Left lung (tissue), 4 donors: ENCODE measurements at regions not wholly inside any gene's neighbourhood (a gene's known extent, or its start where the extent isn't known, plus 50 kb on each side); places are given as distances from the start of the nearest gene placed in this dataset.
"Not testable (repeated sequence)": the region's sequence is repeated elsewhere in the genome, so short reads cannot be mapped to it uniquely, and the experiment has no call there.

Experiments used
- ATAC-seq: fragments of 200-7000 bp; cut with Tn5 transposase; one replicate; pipeline ENCODE4 v1.9.1; 2020; ENCODE audit warnings: moderate library complexity
- DNase-seq, 4 donors: peaks; one replicate each; pipeline ENCODE4 v3.0.0-alpha.2; 2013 to 2020
- H3K27ac ChIP-seq, 2 donors: fragments of 200-600 bp; sonication (generic) in 1 of 2; one replicate each; pipeline versions ENCODE4 v1.5.0 to v1.8.0; 2020 to 2021
- H3K27me3 ChIP-seq, 2 donors: fragments of 200-600 bp; sonication (generic) in 1 of 2; one replicate each; pipeline versions ENCODE4 v1.5.0 to v1.8.0; 2020 to 2021
- H3K36me3 ChIP-seq, 2 donors: fragments of 200-600 bp; sonication (generic) in 1 of 2; one replicate each; pipeline versions ENCODE4 v1.5.0 to v1.8.0; 2020 to 2021
- H3K4me1 ChIP-seq, 2 donors: fragments of 200-600 bp; one replicate each; pipeline ENCODE4 v1.8.0; 2021
- H3K4me3 ChIP-seq, 2 donors: fragments of 200-600 bp; sonication (generic) in 1 of 2; one replicate each; pipeline versions ENCODE4 v1.5.0 to v1.8.0; 2020 to 2021; ENCODE audit warnings: mild to moderate bottlenecking in 1 of 2
- H3K9me3 ChIP-seq, 2 donors: fragments of 200-600 bp; sonication (generic) in 1 of 2; one replicate each; pipeline versions ENCODE4 v1.5.0 to v1.8.0; 2020 to 2021
- intact Hi-C, 2 donors: fragments of 100-400 bp; cut with DNase I; formaldehyde crosslinking; loops; one replicate each; pipeline versions ENCODE4 v1.11.2 to v1.14.2; 2022
- TF ChIP-seq, protein P1 (sequence below), 2 donors: fragments of 200-600 bp; sonication (generic) in 1 of 2; IDR thresholded peaks; one replicate each; pipeline versions ENCODE4 v1.5.0 to v1.8.0; 2021; ENCODE audit warnings: antibody characterized with exemption in 2 of 2
- donor health status: DM: no; HTN: yes; CAD: no.
- donor health status: DM: no; HTN: no; CAD: no.

DNA sequence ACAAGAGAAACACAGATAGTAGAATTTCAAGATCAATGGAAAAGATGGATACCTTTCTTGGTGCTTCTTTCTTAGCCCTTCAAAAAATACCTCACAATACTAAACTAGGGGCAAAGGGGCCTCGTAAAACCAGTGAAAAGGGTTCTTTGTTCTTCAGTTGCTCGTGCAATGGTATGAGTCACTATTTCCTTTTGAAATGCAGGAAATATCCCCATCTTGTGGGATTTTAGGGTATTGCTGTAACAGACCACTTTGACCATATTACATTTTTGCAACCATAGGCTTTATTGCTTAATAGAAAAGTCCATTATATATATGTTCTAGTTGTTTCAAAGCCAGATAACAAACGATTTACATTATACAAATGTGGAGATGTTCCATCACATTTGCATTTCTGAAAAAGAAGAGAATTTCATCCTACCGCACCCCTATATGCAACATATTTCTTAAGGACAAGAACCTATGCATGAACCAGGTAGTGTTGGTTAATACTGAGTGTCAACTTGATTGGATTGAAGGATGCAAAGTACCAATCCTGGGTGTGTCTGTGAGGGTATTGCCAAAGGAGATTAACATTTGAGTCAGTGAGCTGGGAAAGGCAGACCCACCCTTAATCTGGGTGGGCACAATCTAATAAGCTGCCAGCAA, 88.6 kb upstream of the PKN2 start:
- Histone ChIP-seq H3K4me1 (no peaks in the 10 kb centered on the region), H3K27me3 (no peaks in the 10 kb centered on the region), H3K9me3 (peaks cover 0 to 35% of the 10 kb centered on the region in 2 donors), H3K36me3 (no peaks in the 10 kb centered on the region), H3K27ac (no peak overlapping the region), H3K4me3 (no peak overlapping the region)
- ATAC-seq (peak; percentile 62), DNase-seq (no peak)
- TF ChIP-seq, protein P1, sequence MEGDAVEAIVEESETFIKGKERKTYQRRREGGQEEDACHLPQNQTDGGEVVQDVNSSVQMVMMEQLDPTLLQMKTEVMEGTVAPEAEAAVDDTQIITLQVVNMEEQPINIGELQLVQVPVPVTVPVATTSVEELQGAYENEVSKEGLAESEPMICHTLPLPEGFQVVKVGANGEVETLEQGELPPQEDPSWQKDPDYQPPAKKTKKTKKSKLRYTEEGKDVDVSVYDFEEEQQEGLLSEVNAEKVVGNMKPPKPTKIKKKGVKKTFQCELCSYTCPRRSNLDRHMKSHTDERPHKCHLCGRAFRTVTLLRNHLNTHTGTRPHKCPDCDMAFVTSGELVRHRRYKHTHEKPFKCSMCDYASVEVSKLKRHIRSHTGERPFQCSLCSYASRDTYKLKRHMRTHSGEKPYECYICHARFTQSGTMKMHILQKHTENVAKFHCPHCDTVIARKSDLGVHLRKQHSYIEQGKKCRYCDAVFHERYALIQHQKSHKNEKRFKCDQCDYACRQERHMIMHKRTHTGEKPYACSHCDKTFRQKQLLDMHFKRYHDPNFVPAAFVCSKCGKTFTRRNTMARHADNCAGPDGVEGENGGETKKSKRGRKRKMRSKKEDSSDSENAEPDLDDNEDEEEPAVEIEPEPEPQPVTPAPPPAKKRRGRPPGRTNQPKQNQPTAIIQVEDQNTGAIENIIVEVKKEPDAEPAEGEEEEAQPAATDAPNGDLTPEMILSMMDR (IDR thresholded peaks at IDR 0.05): peak; percentile 23 to 35
- intact Hi-C loops: no loop called here

DNA sequence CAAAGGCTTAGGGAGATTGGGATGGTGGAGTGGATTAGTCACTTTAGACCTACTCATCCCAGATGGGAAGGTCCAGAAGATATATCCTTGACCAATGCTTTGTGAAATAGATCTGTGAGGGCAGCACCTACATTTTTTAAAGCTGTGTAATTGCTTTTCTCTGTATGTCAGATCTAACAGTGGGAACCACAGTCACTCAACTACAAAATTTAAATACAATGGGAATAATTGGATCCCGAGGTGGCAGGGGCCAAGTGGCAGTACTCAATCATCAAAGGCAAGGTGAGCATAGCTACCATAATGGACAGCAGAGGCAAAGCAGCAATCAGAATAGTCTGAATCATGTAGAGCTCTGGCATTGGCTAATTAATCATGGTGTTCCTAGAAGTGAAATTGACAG, 86.1 kb upstream of the PKN2 start:
- H3K4me3 ChIP-seq, ATAC-seq, DNase-seq, H3K4me1 ChIP-seq, H3K36me3 ChIP-seq, H3K27ac ChIP-seq, intact Hi-C loops, H3K27me3 ChIP-seq: not testable (repeated sequence)
- H3K9me3 ChIP-seq: peaks cover 0 to 35% of the 10 kb centered on the region in 2 donors

DNA sequence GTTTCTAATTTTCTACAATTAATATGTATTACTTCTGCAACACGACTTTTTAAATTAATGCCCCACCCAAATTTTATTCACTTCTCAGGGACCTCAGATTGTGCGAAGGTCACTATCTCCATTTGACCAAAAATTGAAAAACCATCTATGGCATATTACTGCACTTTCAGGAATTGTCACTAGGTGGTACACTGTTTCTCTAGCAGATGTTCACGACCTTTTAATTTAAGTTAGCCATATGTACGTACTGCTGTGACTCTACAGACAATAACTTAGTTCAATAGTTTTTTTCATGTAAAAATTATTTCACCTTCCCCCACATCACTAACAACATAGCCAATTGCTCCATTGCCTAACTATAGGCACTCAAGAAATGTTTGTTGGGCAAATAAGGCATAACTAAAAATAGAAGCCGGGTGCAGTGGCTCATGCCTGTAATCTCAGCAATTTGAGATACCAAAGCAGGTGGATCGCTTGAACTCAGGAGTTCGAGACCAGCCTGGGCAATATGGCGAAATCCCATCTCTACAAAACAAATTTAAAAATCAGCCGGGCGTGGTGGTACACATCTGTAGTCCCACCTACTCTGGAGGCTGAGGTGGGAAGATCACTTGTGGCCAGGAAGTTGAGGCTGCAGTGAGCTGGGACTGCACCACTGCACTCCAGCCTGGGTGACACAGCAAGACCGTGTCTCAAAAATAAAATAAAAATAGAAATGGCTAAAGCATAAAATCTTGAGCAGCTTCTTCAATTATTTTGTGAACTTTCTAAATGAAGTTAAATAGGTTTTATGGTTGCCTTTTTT, 75.7 kb upstream of the PKN2 start:
- TF ChIP-seq, protein P1 (IDR thresholded peaks at IDR 0.05): peak; percentile 34 to 36
- Histone ChIP-seq H3K4me3 (no peak overlapping the region), H3K9me3 (no peaks in the 10 kb centered on the region), H3K27ac (no peak overlapping the region), H3K27me3 (no peaks in the 10 kb centered on the region), H3K36me3 (no peaks in the 10 kb centered on the region), H3K4me1 (no peaks in the 10 kb centered on the region)
- peak; percentile 66 for ATAC-seq
- intact Hi-C loops: no loop called here
- peak in 1 of 4 donors; percentile 23 for DNase-seq

DNA sequence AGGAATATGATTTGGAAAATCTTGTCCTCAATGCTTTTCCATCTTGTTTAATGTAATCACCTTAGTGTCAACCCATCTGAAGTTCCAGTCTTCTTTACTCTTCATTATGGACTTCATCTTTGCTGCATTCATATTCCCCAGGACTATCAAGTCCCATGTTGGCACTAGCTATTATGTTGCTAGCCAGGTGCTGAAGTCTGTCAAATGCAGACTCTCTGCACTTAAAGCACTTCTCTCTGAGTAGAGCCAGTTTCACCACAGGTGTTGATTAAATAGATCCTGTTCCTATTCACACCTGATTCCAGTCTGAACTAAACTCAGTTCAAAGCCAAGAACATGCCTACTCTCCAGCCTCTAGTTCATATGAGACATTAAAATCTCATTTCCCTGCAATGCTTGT, 75.0 kb upstream of the PKN2 start:
- Histone ChIP-seq H3K27me3 (no peaks in the 10 kb centered on the region), H3K27ac (no peak overlapping the region), H3K4me3 (no peak overlapping the region), H3K4me1 (no peaks in the 10 kb centered on the region), H3K36me3 (no peaks in the 10 kb centered on the region), H3K9me3 (no peaks in the 10 kb centered on the region)
- ATAC-seq: peak; percentile 73
- intact Hi-C loops: no loop called here
- TF ChIP-seq, protein P1 (IDR thresholded peaks at IDR 0.05): no peak
- DNase-seq: peak in 1 of 4 donors; percentile 9

DNA sequence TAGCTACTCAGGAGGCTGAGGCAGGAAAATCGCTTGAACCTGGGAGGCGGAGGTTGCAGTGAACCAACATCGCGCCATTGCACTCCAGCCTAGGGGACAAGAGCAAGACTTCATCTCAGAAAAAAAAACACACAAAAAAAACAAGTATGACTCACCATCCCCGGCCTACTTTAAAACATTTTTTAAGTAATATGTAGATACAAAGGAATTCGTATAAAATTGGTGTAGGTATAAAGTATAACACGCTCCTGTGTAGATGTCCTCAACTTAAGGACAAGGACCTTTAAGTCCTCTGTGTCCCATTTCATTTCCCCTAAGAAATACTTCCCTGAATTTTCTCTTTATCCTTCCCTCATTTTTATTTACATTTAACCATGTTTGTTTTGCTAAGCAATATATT, 73.4 kb upstream of the PKN2 start:
- no peak overlapping the region for H3K27ac ChIP-seq
- no peaks in the 10 kb centered on the region for H3K27me3 ChIP-seq
- no peaks in the 10 kb centered on the region for H3K9me3 ChIP-seq
- H3K36me3 ChIP-seq: no peaks in the 10 kb centered on the region
- H3K4me3 ChIP-seq: no peak overlapping the region
- H3K4me1 ChIP-seq: no peaks in the 10 kb centered on the region
- intact Hi-C loops: no loop called here
- DNase-seq: no peak
- ATAC-seq: no peak
- TF ChIP-seq, protein P1 (IDR thresholded peaks at IDR 0.05): no peak
